TTC549 (cell line): ENCODE measurements at regions not wholly inside any gene's neighbourhood (a gene's known extent, or its start where the extent isn't known, plus 50 kb on each side); places are given as distances from the start of the nearest gene placed in this dataset.
A peak's percentile ranks its signal among the peaks of the same experiment; 100 is the strongest.
"Not testable (repeated sequence)": the region's sequence is repeated elsewhere in the genome, so short reads cannot be mapped to it uniquely, and the experiment has no call there.

Source experiments
- FAIRE-seq: peaks from 2 replicates; lab custom pipeline; 2012; peaks lifted over from hg19 to GRCh38; lab: Jason Lieb, UNC

DNA sequence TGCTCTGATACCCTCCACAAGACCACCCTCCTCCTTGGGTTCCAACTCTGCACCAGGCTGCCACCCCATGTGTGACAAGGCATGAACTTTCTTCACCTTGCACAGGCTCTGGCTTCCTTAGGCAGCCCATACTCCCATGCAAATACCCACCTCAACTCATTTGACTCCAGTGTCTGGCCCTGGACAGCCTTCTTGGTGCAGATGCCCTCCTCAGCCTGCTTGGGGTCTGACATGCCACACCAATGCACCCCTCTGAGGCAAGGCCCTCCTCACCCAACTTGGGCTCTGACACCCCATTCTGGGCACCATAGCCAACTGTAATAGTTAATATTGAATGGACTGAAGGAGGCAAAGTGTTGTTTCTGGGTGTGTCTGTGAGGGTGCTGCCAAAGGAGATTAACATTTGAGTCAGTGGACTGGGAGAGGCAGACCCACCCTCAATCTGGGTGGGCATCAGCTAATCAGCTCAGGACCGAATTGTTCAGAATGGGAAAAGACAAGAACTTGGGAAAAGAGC lies 115.0 kb upstream of the EPB41L4A start:
- FAIRE-seq: no peak

DNA sequence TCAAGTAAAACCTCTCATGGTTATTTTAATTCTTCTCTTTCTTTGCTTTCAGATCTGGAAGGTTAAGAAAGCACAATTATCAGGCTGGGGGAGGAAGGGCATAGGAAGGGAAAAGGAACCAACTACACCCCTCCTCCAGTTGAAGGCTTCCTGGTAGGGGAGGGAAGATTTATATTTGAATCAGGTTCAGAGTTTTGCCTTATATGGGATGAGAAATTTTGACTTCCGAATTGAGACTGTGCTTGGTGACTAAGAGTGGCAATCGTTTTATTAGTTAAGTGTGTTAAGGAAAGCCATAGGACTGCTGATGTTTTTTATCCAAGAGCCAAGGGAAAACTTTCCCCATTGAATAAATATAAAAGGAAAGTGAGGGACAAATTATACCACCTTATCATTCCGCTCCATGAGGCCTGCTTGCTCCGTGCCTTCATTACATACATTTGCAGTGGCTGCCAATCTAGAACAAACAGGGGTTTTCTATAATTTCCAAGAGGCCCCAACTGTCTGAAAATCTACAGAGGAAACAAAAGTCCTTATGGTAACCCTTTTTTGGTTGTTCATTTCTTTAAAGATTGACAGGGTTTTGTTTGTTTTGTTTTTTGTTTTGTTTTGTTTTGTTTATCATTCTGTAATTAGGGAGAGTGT lies 115.7 kb upstream of the EPB41L4A start:
- no peak for FAIRE-seq

DNA sequence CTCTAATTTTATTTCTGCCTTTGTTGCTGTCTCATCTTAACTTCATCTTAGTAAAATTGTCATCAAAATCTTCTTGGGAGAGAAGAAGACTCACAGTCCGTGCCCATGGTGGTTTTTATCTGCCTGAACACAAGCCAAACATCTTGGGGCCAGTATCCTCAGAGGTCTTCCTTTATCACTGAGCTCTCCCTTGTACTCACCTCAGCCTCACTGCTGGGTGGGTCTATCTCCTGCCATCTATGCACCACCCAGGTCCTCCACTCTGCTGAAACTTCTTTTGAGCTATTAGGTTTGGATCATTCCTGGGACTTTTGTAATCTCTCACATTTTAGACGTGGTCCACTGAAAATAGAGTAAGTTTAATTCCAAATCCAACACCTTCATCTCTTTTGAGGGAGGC lies 116.3 kb upstream of the EPB41L4A start:
- FAIRE-seq: no peak

DNA sequence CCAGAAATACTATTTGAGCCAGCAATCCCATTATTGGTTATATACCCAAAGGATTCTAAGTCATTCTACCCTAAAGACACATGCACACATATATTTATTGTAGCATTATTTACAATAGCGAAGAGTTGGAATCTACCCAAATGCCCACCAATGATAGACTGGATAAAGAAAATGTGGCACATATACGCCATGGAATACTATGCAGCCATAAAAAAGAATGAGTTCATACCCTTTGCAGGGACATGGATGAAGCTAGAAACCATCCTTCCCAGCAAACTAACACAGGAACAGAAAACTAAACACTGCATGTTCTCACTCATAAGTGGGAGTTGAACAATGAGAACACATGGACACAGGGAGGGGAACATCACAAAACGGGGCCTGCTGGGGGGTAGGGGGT lies 125.5 kb upstream of the EPB41L4A start:
- not testable (repeated sequence) for FAIRE-seq

DNA sequence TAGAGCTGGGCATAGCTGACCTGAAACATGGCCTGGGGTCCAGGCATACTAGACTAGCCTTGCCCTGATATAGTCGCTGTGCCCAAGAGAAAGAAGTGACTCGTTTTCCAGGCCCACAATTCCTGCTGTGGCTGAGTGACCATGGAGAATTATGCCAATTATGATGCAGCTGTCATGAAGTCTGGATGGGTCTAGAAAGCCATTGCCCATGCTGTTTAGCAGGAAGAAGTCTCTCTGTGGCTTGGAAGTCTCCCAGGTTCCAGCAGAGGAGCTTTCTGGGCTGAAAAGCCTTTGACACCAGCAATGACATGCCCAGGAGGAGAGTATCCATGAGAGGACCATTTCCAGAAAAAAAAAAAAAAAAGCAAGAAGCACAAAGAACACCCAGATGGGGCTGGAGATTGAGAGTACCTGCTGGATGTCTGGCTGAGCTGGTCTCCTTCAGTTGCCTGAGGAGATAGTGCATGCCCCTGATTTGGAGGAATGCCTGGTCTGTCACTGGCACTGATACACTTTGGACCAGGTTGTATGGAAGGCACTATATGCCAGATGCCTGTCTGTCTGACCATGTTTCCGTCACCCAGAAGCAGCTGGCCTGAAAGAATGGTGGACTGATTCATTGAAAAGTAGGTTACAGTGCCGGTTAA lies 128.0 kb upstream of the EPB41L4A start:
- FAIRE-seq: no peak

DNA sequence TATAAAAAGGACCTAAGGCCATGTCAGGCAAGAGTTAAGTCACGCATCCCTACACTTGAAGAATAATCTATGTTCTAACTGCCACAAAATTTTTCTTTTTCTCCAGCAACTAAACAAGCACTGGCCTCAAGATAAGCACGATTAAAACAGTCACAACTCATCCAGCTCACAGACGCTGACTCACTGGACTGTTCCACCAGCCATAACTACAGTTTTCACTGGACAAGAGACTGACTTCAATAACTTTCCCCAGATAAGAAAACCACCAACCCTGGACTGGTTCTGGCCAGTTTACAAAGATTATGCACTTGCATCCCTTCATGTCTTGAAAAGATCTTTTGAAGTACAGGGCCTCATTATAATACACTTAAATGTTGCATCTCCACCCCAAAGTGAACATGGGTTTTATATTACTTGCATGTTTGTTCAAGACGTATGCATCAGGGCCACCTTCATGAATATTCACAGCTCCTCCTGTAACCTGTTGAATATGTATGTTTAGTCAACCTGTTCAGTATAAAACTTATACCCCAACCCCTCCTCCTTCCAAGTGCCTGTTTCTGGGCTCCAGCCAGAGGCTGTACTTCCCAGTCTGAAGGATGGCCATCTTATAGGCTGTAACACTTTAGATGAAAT lies 129.3 kb upstream of the EPB41L4A start:
- no peak for FAIRE-seq

DNA sequence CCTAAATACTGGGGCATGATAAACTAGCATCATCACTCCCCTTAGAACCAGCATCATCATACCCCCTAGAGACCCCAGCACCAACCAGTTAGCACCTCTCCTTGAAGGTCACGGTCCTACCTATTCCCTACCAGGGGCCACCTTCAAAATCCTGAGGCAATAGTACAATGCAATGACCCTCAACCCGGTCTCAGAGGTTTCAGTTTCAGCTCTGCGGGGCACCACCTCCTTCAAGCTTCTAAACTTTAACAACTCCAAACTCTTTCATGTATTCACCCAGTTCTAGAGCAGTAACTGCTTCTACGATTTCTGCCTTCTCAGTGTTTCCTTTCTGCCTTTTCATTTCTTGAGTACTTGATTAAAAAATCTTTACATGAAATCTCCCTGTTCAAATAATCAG lies 130.1 kb upstream of the EPB41L4A start:
- FAIRE-seq: no peak

DNA sequence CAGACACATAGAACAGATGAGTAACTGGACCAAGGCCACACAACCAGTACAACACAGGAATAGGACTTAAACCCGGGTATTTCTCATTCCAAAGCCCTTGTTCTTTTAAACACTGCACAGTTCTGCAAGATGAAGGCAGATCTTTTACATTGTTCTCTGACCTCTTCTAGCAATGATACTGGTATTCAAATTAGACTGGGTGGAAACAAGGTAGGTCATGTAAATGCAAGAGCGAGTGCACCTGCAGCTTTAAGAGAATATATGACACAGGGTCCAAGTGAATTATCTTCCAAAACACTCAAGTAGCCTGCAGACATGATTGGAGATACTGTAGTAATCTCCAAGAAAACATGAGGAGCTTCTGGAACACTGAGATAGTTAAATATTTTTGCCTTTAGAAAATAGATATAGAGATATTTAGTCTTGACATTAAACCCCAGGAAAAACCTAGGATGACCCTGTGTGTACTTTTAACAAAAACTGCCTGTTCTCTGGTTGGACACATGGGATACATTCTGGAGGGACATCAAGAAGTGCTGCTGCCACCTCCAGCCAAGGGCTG lies 130.6 kb upstream of the EPB41L4A start:
- FAIRE-seq: no peak

DNA sequence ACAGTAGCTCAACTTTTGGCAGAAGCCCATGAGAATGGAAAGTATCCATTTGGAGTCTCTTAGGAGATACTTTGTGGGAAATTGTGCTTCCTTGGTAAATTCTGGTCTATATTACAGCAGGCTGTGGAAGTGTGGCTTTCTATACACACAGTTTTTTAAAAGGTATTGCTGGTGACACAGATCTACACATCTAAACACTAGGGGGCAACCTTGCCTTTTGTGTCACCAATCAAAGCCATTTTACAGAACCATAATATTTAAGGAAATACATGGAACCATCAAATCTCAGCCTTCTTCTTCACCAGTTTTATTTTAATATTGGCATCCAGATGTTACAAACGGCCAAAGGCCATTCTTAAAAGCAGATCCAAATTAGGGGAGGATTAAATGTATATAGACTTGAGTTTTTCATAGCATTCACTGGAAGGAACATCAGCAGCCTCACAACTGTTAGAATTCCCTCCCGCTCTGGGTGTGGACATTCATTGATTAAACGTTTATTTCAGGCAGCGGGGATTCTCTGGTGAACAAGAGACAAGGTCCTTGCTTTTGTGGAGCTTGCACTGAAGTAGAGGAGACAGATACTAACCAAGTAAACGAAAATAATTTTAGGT lies 132.4 kb upstream of the EPB41L4A start:
- FAIRE-seq: peak; percentile 37

DNA sequence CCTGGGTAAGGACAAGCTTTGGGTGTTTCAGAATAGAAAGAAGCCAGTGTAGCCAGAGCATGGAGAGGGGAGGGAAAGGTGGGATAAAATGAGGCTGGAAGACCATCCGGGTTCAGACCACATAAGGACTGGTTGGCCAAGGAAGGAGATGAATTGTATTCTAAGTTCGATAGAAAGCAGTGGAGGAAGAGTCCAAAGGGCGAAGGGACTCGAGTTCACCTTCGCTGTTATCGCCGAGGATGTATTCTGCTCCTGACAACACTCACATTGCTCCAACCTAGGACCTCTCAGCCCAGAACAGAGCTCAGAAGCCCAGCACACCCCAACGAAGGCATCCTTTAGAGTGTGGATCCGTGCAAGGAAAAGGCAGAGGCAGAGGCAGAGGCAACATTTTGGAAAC lies 133.1 kb upstream of the EPB41L4A start:
- FAIRE-seq: no peak

DNA sequence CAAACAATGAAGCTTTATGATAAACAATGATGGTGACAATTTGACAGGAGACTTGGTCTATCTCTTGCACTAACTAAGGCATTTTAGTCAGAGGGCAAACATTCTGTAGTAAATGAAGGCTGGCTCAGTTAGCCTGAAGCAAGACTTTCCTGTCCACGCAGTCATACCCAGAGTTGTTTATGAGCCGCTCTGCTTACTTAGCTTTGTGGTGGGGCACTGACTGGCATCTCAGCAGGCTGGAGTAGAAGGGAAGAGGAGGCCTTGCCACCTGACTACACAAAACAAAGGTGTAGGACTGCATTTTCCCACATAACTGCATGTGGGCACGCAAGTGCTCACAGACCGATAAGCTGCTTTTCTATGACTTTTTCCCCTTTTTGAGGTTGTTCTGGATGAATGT lies 133.7 kb upstream of the EPB41L4A start:
- FAIRE-seq: no peak

DNA sequence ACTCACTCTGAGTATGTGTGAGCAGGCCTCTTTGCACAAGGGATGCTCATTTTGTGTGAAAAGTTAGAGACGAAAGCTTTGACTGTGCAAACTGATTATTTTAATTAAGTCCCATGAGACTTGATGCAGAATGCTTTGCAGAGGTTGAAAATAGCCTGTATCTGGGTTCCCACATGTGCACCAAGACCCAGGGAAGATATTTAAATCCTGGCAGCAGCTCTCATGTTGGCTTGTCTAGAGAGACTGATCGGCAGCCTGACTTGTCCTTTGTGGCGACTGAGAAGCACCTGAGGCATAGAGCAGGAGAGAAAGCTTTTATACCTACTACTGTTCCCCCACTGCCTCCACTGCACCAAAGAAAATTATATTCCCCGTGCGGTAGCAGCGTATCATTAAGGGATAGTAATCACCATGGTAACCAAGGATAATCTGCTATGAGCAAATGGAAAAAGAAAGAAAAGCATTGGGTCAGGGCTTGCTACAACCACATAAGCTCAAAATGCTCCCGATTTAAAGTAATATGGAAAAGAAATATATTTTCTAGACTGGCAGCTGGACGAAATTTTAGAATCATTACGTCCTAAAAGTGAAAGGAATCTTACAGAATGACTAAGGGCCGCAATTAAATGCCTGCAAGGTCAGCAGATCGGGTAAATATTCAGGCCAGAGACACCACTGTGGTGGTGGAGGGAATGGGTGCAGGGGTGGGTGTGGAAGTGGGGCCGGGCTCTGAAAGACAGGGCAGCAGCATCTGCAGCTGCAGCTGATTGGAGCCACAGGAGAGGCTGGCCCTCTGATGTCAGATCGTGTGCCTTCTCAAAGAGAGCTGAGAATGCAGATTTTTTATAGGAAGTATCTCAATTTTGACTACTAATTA lies 135.3 kb upstream of the EPB41L4A start:
- no peak for FAIRE-seq

DNA sequence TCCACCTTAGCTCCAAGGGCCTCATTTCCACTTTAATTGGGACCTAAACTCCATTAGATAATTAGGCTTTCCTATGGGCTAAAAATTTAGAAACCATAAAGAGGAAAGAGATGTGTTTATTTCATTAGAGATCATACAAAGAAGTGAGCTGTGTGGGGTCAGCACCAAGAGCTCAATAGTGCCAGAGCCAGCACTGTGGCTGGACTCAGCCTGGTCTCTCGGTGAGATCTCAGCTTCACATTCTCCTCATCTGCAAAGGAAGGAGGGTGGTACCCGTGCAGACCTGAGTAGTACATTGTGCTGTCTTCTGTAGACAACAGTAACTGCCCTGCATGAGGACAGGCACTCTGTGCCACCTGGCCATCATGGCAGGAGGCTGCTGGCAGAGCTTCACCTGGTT lies 136.1 kb upstream of the EPB41L4A start:
- no peak for FAIRE-seq

DNA sequence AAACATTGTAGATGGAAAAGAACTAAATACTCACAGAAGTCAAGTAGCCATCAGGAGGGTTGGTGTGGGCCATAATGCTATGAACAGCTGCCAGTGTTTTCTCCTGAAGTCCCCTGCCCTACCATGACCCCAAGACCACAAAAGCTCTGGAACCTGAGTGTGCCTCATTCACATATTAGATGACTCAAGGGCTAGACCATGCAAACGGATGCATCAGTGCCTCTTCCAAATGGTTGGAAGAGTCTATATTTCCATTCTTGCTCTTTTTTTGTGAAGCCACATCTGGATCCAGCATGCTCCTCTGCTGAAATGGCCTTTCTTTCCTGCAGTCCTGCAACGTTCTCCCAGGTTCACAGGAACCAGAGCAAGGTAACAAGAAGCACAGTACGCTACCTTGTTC lies 136.6 kb upstream of the EPB41L4A start:
- no peak for FAIRE-seq

DNA sequence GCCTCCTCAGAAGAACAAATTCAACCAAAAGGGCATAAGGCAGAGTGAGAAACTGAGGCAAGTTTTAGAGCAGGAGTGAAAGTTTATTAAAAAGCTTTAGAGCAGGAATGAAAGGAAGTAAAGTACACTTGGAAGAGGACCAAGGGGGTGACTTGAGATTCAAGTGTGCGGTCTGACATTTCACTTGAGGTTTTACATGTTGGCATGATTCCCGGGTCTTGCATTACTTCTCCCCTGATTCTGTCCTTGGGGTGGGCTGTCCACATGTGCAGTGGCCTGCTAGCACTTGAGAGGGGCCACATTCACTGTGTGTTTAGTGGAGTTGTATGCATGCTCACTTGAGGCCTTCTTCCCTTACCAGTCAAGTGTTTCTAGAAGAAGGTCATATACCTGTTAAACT lies 140.4 kb upstream of the EPB41L4A start:
- not testable (repeated sequence) for FAIRE-seq

DNA sequence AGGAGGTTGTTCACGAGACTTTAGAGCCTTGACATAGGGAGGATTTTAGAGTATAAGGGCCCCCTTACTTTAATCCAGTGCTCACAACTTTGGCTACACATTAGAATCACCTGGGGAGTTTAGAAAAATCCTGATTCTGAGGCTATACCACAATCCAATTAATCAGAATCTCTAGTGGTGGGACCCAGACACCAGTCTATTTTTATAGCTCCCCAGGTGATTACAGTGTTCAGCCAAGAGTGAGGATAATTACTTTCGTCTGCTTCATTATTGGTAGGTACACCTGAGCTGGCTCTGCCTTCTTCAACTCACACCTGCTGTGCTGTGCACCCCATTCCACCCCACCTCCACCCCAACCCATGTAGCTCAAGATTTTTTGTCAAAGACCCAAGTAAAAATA lies 141.3 kb upstream of the EPB41L4A start:
- FAIRE-seq: no peak

DNA sequence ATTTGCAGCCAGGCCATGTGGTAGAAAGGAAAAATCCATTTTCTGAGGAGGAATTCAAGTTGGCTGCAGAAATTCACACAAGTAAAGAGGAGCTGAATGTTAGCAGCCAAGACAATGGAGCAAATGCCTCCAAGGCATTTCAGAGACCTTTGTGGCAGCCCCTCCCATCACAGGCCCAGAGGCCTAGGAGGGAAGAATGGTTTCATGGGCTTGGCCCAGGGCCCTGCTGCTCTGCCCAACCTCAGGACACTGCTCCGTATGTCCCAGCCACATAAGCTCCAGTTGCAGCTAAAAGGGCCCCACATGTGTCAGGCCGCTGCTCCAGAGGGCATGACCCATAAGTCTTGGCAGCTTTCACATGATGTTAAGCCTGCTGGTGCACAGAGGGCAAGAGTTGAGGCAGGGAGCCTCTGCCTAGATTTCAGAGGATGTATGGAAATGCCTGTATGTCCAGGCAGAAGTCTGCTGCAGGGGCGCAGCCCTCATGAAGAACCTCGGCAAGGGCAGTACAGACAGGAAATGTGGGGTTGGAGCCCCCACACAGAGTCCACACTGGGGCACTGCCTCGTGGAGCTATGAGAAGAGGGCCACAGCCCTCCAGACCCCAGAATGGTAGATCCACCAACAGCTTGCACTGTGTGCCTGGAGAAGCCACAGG lies 144.2 kb upstream of the EPB41L4A start:
- FAIRE-seq: no peak

DNA sequence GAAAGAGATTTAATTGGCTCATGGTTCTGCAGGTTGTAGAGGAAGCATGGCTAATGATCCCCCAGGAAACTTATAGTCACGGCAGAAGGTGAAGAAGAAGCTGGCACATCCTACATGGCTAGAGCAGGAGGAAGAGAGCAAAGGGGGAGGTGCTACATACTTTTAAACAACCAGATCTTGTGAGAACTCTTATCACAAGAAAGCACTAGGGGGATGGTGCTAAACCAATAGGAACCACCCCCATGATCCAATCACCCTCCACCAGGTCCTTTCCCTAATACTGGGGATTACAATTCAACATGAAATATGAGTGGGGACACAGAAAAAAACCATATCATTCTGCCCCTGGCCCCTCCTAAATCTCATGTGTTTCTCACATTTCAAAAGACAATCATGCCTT lies 147.2 kb upstream of the EPB41L4A start:
- FAIRE-seq: no peak

DNA sequence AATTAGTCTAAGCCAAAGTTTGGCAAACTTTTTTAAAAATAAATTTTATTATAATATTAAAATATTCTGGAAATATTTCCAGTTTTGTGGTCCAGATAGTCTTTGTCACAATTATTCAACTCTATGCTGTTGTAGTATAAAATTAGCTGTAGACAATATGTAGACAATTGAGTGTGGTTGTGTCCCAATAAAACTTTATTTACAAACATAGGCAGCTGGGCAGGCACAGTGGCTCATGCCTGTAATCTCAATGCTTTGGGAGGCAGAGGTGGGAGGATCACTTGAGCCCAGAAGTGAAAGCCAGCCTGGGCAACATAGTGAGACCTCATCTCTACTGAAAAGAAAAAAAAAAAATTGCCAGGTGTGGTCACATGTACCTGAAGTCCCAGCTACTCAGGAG lies 150.5 kb upstream of the EPB41L4A start:
- no peak for FAIRE-seq

DNA sequence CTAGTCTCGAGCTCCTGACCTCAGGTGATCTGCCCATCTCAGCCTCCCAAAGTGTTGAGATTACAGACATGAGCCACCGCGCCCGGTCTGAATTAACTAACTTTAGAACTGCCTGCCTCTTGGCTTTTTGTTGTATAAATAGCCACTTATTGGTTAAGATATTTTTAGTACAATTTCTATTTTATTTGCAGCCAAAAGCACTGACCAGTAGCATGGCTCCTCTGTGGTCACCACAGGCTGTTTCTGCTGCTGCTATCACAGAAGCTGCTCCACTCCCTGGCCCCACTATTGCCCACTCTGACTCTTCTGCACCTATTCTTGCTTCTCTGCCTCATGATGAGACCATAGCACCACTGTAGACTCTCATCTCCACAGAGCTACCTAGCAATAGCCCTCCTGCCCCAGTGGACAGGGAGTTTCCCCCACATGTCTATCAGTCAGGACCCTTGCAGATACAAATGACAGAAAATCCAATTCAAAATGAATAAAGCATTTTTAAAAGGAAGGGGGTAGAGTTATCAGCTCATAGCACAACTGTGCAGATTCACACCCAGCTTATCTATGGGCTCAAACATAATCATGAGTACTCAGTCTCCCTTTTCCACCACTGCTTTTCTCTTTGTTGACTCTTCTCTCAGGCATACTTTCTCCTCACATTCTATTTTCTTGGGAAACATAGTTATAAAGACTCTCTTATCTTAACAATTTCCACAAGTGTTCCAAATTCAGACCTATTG lies 151.8 kb upstream of the EPB41L4A start:
- no peak for FAIRE-seq

DNA sequence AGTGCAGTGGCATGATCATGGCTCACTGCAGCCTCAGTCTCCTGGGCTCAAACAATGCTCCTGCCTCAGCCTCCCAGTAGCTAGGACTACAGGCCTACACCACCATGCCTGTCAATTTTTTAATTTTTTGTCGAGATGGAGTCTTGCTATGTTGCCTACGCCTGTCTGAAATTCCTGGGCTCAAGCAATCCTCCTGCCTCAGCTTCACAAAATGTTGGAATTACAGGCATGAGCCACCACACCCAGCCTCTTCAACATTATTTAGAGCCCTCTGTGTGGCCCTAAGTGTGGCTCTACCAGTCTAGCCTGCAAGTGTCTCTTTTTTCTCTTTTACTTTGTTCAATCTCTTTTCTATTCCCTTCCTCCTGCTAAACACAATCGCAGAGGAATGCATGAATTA lies 154.4 kb upstream of the EPB41L4A start:
- no peak for FAIRE-seq
